Testis (tissue), 2 donors: ENCODE measurements at regions not wholly inside any gene's neighbourhood (a gene's known extent, or its start where the extent isn't known, plus 50 kb on each side); places are given as distances from the start of the nearest gene placed in this dataset.

Experiments
- CTCF ChIP-seq, 3 experiments: fragments of 450-650 bp in 2 of 3; fragments of 200-600 bp in 1 of 3; sonication (generic) in 1 of 3; IDR thresholded peaks; one replicate each; pipeline ENCODE4 v1.5.1; 2016 to 2019; ENCODE audit warnings: antibody characterized with exemption in 3 of 3, mild to moderate bottlenecking in 2 of 3, moderate library complexity in 1 of 3
- POLR2A ChIP-seq: fragments of 450-650 bp; IDR thresholded peaks from one replicate; pipeline ENCODE4 v1.6.1; 2017; ENCODE audit warnings: antibody characterized with exemption, mild to moderate bottlenecking, moderate library complexity

DNA sequence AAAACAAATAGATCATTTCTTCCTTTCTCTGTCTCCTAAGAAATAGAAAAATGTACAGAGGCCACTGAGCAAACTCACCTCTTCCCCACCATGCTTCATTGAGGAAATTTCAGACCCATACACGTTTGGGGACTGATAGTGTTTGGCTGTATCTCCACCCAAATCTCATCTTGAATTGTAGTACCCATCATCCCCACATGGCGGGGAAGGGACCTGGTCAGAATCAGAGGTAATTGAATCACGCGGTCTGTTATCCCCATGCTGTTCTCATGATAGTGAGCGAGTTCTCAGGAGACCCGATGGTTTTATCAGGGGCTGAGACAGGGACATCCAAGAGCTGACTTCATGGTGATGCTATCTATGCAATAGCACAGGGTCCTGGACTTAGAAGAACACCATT, 1655.8 kb downstream of the MAT2B start:
- TF ChIP-seq CTCF (IDR thresholded peaks at IDR 0.05) (no peak), POLR2A (no peak)
